ENCODE measurements at regions not wholly inside any gene's neighbourhood (a gene's known extent, or its start where the extent isn't known, plus 50 kb on each side); places are given as distances from the start of the nearest gene placed in this dataset.

DNA sequence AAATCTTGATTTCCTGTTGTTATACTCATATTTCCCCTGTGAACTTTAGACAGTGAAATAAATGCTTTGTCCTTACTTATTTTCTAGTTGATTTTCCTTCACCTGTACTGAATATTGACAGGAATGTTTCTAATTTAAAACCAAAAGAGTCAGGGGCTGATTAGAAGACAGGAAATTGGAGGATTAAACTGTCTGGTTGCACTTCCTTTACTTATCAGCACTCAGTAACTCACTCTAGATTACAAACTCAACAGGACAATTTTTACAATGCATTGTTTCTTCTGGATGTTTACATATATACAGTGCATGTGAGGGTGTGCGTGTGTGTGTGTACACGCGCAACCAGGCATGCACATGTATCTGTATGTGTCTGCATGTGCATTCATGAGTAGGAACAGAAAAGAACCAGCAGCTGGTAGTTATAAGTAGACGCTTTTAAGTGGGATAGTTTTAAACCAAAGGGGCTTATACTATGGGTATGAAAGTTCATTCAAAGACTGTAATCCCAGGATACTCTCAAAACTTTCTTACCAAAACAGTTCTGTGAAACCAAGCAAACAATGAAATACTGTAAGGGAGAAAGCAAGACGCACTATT, 212.0 kb upstream of the NFIA start:
- H3K27me3 ChIP-seq = no peaks in the 10 kb centered on the region

GRCh38 chr1:60868901-60869663, 213.3 kb upstream of the NFIA start:
- Histone ChIP-seq H3K9me3 (no peaks in the 10 kb centered on the region), H3K27me3 (no peaks in the 10 kb centered on the region), H3K4me1 (no peaks in the 10 kb centered on the region), H3K27ac (no peak overlapping the region), H3K4me3 (replicated peaks in 1 of 3) (no peak overlapping the region), H3K36me3 (no peaks in the 10 kb centered on the region)
- WGBS, 2 donors = 92 to 97% methylated on average over 2 of the region's 2 CpGs
- DNase-seq = no peak
- no peak for TF ChIP-seq CTCF (IDR thresholded peaks at IDR 0.05)
- TF ChIP-seq POLR2A (IDR thresholded peaks at IDR 0.05) = no peak
- intact Hi-C loops (cut with DNase I) = no loop called here

More for the DNA sequence above, 212.0 kb upstream of the NFIA start:
- DNase-seq = no peak
- Histone ChIP-seq H3K36me3 (no peaks in the 10 kb centered on the region), H3K4me3 (replicated peaks in 1 of 3) (no peak overlapping the region), H3K9me3 (no peaks in the 10 kb centered on the region), H3K27ac (no peak overlapping the region), H3K4me1 (no peaks in the 10 kb centered on the region)
- intact Hi-C loops (cut with DNase I) = no loop called here
- TF ChIP-seq CTCF (IDR thresholded peaks at IDR 0.05) (no peak), POLR2A (IDR thresholded peaks at IDR 0.05) (no peak)
- WGBS, 2 donors = 72 to 73% methylated on average over 5 of the region's 5 CpGs

GRCh38 chr1:60867782-60868181, 214.6 kb upstream of the NFIA start:
- H3K9me3 ChIP-seq = no peaks in the 10 kb centered on the region
- TF ChIP-seq POLR2A (IDR thresholded peaks at IDR 0.05) = no peak
- WGBS, 2 donors = 85 to 88% methylated on average over 12 of the region's 12 CpGs
- intact Hi-C loops (cut with DNase I) = no loop called here
- no peak overlapping the region for H3K27ac ChIP-seq
- no peaks in the 10 kb centered on the region for H3K27me3 ChIP-seq
- H3K36me3 ChIP-seq = no peaks in the 10 kb centered on the region
- H3K4me1 ChIP-seq = no peaks in the 10 kb centered on the region
- no peak overlapping the region for H3K4me3 ChIP-seq (replicated peaks in 1 of 3)
- no peak for DNase-seq

DNA sequence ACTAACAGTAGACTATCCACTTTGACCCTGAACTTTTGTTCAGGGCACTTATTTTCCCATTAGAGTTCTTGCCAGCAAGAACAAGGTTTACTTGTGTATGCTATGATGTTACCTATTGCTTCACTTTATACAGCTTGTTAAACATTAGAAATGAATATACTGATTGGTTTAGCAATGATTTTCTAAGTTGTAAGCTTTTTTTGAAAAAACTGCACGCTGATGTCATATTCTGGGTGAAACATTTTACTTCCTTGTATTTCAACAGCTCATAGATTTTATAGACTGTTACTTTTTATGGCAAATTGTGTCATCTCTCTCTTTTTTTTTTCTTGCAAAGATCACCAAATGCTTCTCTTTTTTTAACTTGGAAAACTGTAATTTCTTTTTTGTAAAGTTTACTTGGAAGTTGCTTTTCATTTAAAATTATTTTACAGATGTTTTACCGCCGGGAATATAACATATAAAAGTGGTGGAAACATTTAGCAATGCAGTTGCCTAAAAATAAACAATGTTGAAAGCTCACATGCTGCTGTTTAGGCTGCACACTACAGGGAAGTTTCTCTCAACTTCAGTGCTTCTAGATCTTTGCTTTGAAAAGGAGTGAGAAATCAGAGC, 215.3 kb upstream of the NFIA start:
- Histone ChIP-seq H3K36me3 (no peaks in the 10 kb centered on the region), H3K4me3 (replicated peaks in 1 of 3) (no peak overlapping the region), H3K9me3 (no peaks in the 10 kb centered on the region), H3K27ac (no peak overlapping the region), H3K4me1 (no peaks in the 10 kb centered on the region), H3K27me3 (no peaks in the 10 kb centered on the region)
- TF ChIP-seq CTCF (IDR thresholded peaks at IDR 0.05) (no peak), POLR2A (IDR thresholded peaks at IDR 0.05) (no peak)
- intact Hi-C loops (cut with DNase I) = no loop called here
- WGBS, 2 donors = 68 to 72% methylated on average over 3 of the region's 3 CpGs
- DNase-seq = no peak

- DNase-seq = no peak
- Histone ChIP-seq H3K36me3 (no peaks in the 10 kb centered on the region), H3K4me1 (no peaks in the 10 kb centered on the region), H3K4me3 (replicated peaks in 1 of 3) (no peak overlapping the region), H3K27me3 (no peaks in the 10 kb centered on the region), H3K9me3 (no peaks in the 10 kb centered on the region), H3K27ac (no peak overlapping the region)
- intact Hi-C loops (cut with DNase I) = no loop called here
- WGBS, 2 donors = 79 to 81% methylated on average over 13 of the region's 13 CpGs
- TF ChIP-seq POLR2A (IDR thresholded peaks at IDR 0.05) (no peak), CTCF (IDR thresholded peaks at IDR 0.05) (no peak)
Measured at GRCh38 chr1:60866226-60866900, 216.0 kb upstream of the NFIA start.

Data from thyroid gland (tissue), 4 donors.